PC-3 (cell line): ENCODE measurements at regions not wholly inside any gene's neighbourhood (a gene's known extent, or its start where the extent isn't known, plus 50 kb on each side); places are given as distances from the start of the nearest gene placed in this dataset.
A peak's percentile ranks its signal among the peaks of the same experiment; 100 is the strongest.

Experiments used
- ATAC-seq: fragments of 200-7000 bp; cut with Tn5 transposase; 2 replicates; pipeline ENCODE4 v1.9.1; 2020; ENCODE audit warnings: mild to moderate bottlenecking, moderate library complexity
- BruUV-seq: library from RNA; stranded (reverse); fragments of 400-500 nt; replicated peaks from 2 replicates; lab custom pipeline; 2021; lab: Mats Ljungman, UMichigan
- CTCF ChIA-PET: fragments of 300-600 bp; sonication (Branson Sonifier 250); formaldehyde crosslinking; loops from one replicate; lab custom pipeline; 2022; ENCODE audit warnings: antibody characterized with exemption; lab: Charles Lee
- POLR2A ChIA-PET: fragments of 300-600 bp; sonication (Branson Sonifier 250); formaldehyde crosslinking; loops from one replicate; lab custom pipeline; 2022; ENCODE audit warnings: antibody characterized with exemption; ENCODE audit not compliant: unreplicated experiment; lab: Charles Lee
- DNase-seq: peaks from one replicate; pipeline ENCODE4 v3.0.0-alpha.2; 2015
- H2AFZ ChIP-seq: fragments of 300-600 bp; sonication (generic); 2 replicates; pipeline ENCODE4 v1.6.0; 2016; ENCODE audit warnings: antibody characterized with exemption, low read length
- H3F3A ChIP-seq: fragments of 300-600 bp; sonication (generic); one replicate; pipeline ENCODE4 v1.6.0; 2017; ENCODE audit warnings: antibody characterized with exemption, low read length, control low read depth, mild to moderate bottlenecking; ENCODE audit not compliant: unreplicated experiment
- H3K27ac ChIP-seq: fragments of 300-600 bp; sonication (generic); 2 replicates; pipeline ENCODE4 v1.5.1; 2016; ENCODE audit warnings: mild to moderate bottlenecking, low read length
- H3K27me3 ChIP-seq: fragments of 300-600 bp; sonication (generic); 2 replicates; pipeline ENCODE4 v1.6.1; 2016; ENCODE audit warnings: low read length, mixed read lengths
- H3K36me3 ChIP-seq: fragments of 300-600 bp; sonication (generic); 2 replicates; pipeline ENCODE4 v1.6.1; 2016; ENCODE audit warnings: low read depth, mixed run types, low read length, mixed read lengths
- H3K4me1 ChIP-seq: fragments of 300-600 bp; sonication (generic); 2 replicates; pipeline ENCODE4 v1.5.1; 2016; ENCODE audit warnings: low read length; ENCODE audit not compliant: insufficient read depth
- H3K4me2 ChIP-seq: fragments of 300-600 bp; sonication (generic); 2 replicates; pipeline ENCODE4 v1.6.0; 2016; ENCODE audit warnings: low read length
- H3K4me3 ChIP-seq: fragments of 300-600 bp; sonication (generic); 2 replicates; pipeline ENCODE4 v1.5.1; 2016; ENCODE audit warnings: mild to moderate bottlenecking, low read length, mixed read lengths
- H3K79me2 ChIP-seq: fragments of 300-600 bp; sonication (generic); 2 replicates; pipeline ENCODE4 v1.6.1; 2017; ENCODE audit warnings: low read length, mixed read lengths
- H3K9ac ChIP-seq: fragments of 300-600 bp; sonication (generic); 2 replicates; pipeline ENCODE4 v1.6.0; 2016; ENCODE audit warnings: mild to moderate bottlenecking, low read length
- H3K9me2 ChIP-seq: fragments of 300-600 bp; sonication (generic); replicated peaks from 2 replicates; pipeline ENCODE4 v1.6.1; 2016; ENCODE audit warnings: mixed run types, low read length, mixed read lengths
- H3K9me3 ChIP-seq: fragments of 300-600 bp; sonication (generic); 2 replicates; pipeline ENCODE4 v1.6.1; 2016; ENCODE audit warnings: low read length, mixed read lengths
- H4K20me1 ChIP-seq: fragments of 300-600 bp; sonication (generic); 2 replicates; pipeline ENCODE4 v1.6.1; 2016; ENCODE audit warnings: low read length, mixed read lengths
- CTCF ChIP-seq: fragments of 300-600 bp; sonication (generic); conservative IDR thresholded peaks from 2 replicates; pipeline ENCODE4 v1.5.1; 2017; ENCODE audit warnings: antibody characterized with exemption, low read depth, mild to moderate bottlenecking, low read length
- EZH2 ChIP-seq: fragments of 300-600 bp; sonication (generic); IDR thresholded peaks from one replicate; pipeline ENCODE4 v1.6.1; 2017; ENCODE audit warnings: antibody characterized with exemption, mild to moderate bottlenecking, low read length; ENCODE audit not compliant: unreplicated experiment
- EZH2phosphoT487 ChIP-seq: fragments of 300-600 bp; sonication (generic); IDR thresholded peaks from 2 replicates; pipeline ENCODE4 v1.6.1; 2018; ENCODE audit warnings: mild to moderate bottlenecking, antibody characterized with exemption, low read length, borderline replicate concordance
- intact Hi-C: fragments of 100-400 bp; cut with micrococcal nuclease; formaldehyde crosslinking; loops from 2 replicates; pipeline ENCODE4 v1.9.0; 2023

GRCh38 chr15:94141802-94142201 lies 89.6 kb upstream of the MCTP2 start:
- DNase-seq (no peak), ATAC-seq (no peak)
- H3F3A ChIP-seq = no peaks in the 10 kb centered on the region
- H3K79me2 ChIP-seq = no peaks in the 10 kb centered on the region
- no peak overlapping the region for H3K27ac ChIP-seq
- no peaks in the 10 kb centered on the region for H3K9me3 ChIP-seq
- peaks cover 14% of the 10 kb centered on the region for H3K4me1 ChIP-seq
- CTCF ChIA-PET = no interaction called here
- no peaks in the 10 kb centered on the region for H3K36me3 ChIP-seq
- TF ChIP-seq EZH2phosphoT487 (no peak), EZH2 (no peak), CTCF (no peak)
- H3K4me2 ChIP-seq = no peak overlapping the region
- no peak overlapping the region for H3K9ac ChIP-seq
- H3K9me2 ChIP-seq = no peaks in the 10 kb centered on the region
- H2AFZ ChIP-seq = no peak overlapping the region
- H4K20me1 ChIP-seq = no peaks in the 10 kb centered on the region
- POLR2A ChIA-PET = no interaction called here
- peaks cover 14% of the 10 kb centered on the region; the same call in 1 of the 2 replicates for H3K27me3 ChIP-seq
- H3K4me3 ChIP-seq = no peak overlapping the region
- intact Hi-C loops = no loop called here
- no TSS peak for BruUV-seq

GRCh38 chr15:94135486-94136147 lies 95.7 kb upstream of the MCTP2 start:
- Histone ChIP-seq H3K9ac (no peak overlapping the region), H3K27me3 (no peaks in the 10 kb centered on the region; the same call in 1 of the 2 replicates), H2AFZ (no peak overlapping the region), H3K79me2 (no peaks in the 10 kb centered on the region), H3K9me3 (no peaks in the 10 kb centered on the region), H3K9me2 (no peaks in the 10 kb centered on the region), H3K4me2 (no peak overlapping the region), H3K36me3 (no peaks in the 10 kb centered on the region), H4K20me1 (no peaks in the 10 kb centered on the region), H3K27ac (no peak overlapping the region), H3K4me3 (no peak overlapping the region), H3K4me1 (peaks cover 14% of the 10 kb centered on the region), H3F3A (no peaks in the 10 kb centered on the region)
- ChIA-PET CTCF (no interaction called here), POLR2A (no interaction called here)
- TF ChIP-seq EZH2 (no peak), EZH2phosphoT487 (no peak), CTCF (peak; percentile 34; the same call in 1 of the 2 replicates)
- peak; percentile 15 for DNase-seq
- BruUV-seq = no TSS peak
- intact Hi-C loops = no loop called here
- ATAC-seq = no peak

DNA sequence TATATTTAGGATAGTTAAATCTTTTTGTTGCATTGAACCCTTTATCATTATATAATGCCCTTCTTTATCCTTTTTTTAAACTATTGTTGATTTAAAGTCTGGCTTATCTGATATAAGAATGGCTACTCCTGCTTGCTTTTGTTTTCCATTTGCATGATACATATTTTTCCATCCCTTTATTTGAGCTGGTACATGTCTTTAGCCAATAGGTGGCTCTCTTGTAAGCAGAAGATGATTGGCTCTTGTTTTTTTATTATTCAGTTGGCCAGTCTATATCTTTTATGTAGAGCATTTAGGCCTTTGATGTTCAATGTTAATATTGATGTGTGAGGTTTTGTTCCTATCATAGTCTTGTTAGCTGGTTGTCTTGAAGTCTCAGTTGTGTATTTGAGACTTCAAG lies 99.5 kb upstream of the MCTP2 start:
- no peak overlapping the region for H3K4me2 ChIP-seq
- ChIA-PET POLR2A (no interaction called here), CTCF (no interaction called here)
- H3K4me1 ChIP-seq = no peaks in the 10 kb centered on the region
- H3K9ac ChIP-seq = no peak overlapping the region
- no TSS peak for BruUV-seq
- no peaks in the 10 kb centered on the region for H3K36me3 ChIP-seq
- intact Hi-C loops = no loop called here
- no peaks in the 10 kb centered on the region for H4K20me1 ChIP-seq
- ATAC-seq (no peak), DNase-seq (no peak)
- H3F3A ChIP-seq = no peaks in the 10 kb centered on the region
- H3K79me2 ChIP-seq = no peaks in the 10 kb centered on the region
- TF ChIP-seq CTCF (peak; percentile 37; the same call in 1 of the 2 replicates), EZH2 (no peak)
- H3K27ac ChIP-seq = no peak overlapping the region
- no peak overlapping the region for H3K4me3 ChIP-seq
- H2AFZ ChIP-seq = no peak overlapping the region
- H3K9me3 ChIP-seq = no peaks in the 10 kb centered on the region
- peaks cover 20% of the 10 kb centered on the region; the same call in 1 of the 2 replicates for H3K27me3 ChIP-seq
- no peaks in the 10 kb centered on the region for H3K9me2 ChIP-seq
